ENCODE measurements at regions not wholly inside any gene's neighbourhood (a gene's known extent, or its start where the extent isn't known, plus 50 kb on each side); places are given as distances from the start of the nearest gene placed in this dataset.

DNA sequence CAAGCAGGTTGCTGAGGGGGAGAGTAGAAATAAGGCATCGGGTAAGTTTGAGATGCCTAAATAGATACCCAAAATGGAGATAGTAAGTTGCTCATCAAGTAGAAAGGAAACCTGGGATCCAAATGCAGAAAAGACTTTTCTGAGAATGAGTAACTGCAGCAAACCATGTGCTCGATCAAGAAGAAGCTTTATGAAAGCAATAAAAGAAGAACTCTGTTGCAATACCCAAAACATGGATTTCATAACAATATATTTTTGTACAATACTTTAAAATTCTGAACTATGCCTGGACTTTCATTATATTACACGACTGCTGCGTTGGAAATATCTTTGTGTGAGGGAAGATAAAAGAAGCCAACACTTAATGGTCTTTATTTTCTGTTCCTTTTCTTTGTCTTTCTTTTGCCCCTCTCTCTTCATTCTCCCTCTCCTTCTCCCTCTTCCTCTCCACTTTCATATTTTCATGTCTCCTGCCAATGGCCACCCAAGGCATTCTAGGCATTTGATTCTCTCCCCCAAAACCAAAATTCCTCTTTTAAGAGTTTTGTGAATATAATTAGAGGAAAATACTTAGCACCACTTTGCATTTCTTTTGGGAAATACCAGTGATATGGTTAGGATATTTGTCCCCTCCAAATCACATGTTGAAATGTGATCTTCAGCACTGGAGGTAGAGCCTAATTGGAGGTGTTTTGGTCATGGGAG is 257.6 kb downstream of the MREG start:
- no peak overlapping the region for H3K27ac Mint-ChIP-seq
- no peaks in the 10 kb centered on the region for H3K36me3 Mint-ChIP-seq
- ATAC-seq (no peak), DNase-seq (ENCODE audit: low spot score) (no peak)
- no peak overlapping the region for H3K4me3 Mint-ChIP-seq
- peaks cover 23 to 31% of the 10 kb centered on the region in 2 donors for H3K27me3 Mint-ChIP-seq
- no peaks in the 10 kb centered on the region for H3K9me3 Mint-ChIP-seq
- H3K4me1 Mint-ChIP-seq (ENCODE audit: low read depth in 2 of 2) = peaks cover 8 to 9% of the 10 kb centered on the region in 2 donors

DNA sequence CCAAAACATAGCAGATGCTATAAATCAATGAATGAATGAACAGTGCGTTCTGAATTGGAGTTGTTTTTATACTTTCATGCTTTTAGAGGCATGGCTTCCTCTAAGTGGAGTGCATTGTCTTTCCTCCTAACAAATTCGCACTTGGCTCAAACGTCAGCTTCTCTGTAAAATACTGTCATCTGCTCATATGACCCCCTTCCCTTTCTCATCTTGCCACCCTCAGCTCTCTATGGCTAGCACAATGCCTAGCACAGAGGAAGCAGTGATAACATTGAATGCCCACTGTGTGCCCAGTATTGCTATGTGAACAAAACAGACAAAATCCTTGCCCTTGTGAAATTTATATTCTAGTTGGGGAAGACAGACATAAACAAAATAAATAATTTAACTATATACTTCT is 258.8 kb downstream of the MREG start:
- Mint-ChIP-seq H3K4me1 (ENCODE audit: low read depth in 2 of 2) (peaks cover 9 to 13% of the 10 kb centered on the region in 2 donors), H3K36me3 (no peaks in the 10 kb centered on the region), H3K27ac (no peak overlapping the region), H3K27me3 (peaks cover 24 to 30% of the 10 kb centered on the region in 2 donors), H3K9me3 (no peaks in the 10 kb centered on the region), H3K4me3 (no peak overlapping the region)
- no peak for DNase-seq (ENCODE audit: low spot score)
- ATAC-seq = no peak

DNA sequence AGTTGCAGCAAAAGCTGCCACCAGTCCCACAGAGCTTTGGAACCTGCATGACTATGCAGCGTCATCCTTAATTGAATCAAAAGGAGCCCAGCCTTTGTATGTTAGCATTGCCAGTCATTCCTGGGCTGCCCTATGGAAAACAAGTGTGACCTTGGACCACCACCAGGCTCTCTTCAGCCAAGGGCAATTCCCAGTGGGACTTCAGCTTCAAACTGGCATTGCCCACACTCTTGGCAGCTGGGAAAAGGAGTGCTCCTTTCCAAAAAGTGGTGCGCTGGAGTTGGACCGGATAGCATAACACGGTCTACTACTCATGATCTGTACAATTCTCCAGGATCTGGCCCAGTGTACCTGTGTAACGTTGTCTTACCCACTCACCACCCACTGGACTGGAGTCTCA is 259.5 kb downstream of the MREG start:
- no peak for DNase-seq (ENCODE audit: low spot score)
- H3K27me3 Mint-ChIP-seq = peaks cover 22 to 25% of the 10 kb centered on the region in 2 donors
- no peak overlapping the region for H3K4me3 Mint-ChIP-seq
- H3K36me3 Mint-ChIP-seq = no peaks in the 10 kb centered on the region
- peak in 1 of 2 donors; percentile 9 for ATAC-seq
- H3K4me1 Mint-ChIP-seq (ENCODE audit: low read depth in 2 of 2) = peaks cover 9 to 13% of the 10 kb centered on the region in 2 donors
- H3K9me3 Mint-ChIP-seq = no peaks in the 10 kb centered on the region
- no peak overlapping the region for H3K27ac Mint-ChIP-seq

DNA sequence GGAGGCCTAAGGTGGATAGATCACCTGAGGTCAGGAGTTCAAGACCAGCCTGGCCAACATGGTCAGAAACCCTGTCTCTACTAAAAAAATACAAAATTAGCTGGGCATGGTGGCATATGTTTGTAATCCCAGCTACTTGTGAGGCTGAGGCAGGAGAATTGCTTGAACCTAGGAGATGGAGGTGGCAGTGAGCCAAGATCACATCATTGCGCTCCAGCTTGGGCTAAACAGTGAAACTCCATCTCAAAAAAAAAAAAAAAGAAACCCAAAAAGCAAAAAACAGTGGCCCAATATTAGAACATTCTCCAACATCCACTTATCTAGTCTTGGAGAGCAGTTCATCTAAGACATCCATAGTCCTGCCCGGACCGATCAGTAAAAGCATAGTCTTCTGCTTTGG is 260.4 kb downstream of the MREG start:
- DNase-seq (ENCODE audit: low spot score) = no peak
- Mint-ChIP-seq H3K4me3 (no peak overlapping the region), H3K27me3 (peaks cover 22 to 25% of the 10 kb centered on the region in 2 donors), H3K36me3 (no peaks in the 10 kb centered on the region), H3K27ac (no peak overlapping the region), H3K4me1 (ENCODE audit: low read depth in 2 of 2) (peaks cover 9 to 13% of the 10 kb centered on the region in 2 donors), H3K9me3 (no peaks in the 10 kb centered on the region)
- ATAC-seq = no peak

DNA sequence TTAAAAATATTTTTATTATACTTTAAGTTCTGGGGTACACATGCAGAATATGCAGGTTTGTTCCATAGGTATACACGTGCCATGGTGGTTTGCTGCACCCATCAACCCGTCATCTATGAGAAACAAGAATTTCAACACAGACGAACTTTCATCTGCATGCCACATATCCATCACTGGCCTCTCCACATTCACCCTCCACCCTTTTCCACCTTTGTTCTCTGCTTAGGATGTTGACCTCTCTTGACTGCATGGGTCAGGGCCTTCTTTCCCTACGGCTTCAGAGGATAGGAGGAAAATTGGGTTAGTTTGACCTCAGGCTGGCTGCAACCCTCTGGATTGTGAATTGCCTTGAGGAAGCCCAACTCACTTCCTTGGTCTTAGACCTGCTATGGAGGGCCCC is 260.9 kb downstream of the MREG start:
- Mint-ChIP-seq H3K9me3 (no peaks in the 10 kb centered on the region), H3K4me1 (ENCODE audit: low read depth in 2 of 2) (peaks cover 9 to 13% of the 10 kb centered on the region in 2 donors), H3K36me3 (no peaks in the 10 kb centered on the region), H3K27ac (no peak overlapping the region), H3K4me3 (no peak overlapping the region), H3K27me3 (peaks cover 22 to 25% of the 10 kb centered on the region in 2 donors)
- DNase-seq (ENCODE audit: low spot score) (no peak), ATAC-seq (no peak)

DNA sequence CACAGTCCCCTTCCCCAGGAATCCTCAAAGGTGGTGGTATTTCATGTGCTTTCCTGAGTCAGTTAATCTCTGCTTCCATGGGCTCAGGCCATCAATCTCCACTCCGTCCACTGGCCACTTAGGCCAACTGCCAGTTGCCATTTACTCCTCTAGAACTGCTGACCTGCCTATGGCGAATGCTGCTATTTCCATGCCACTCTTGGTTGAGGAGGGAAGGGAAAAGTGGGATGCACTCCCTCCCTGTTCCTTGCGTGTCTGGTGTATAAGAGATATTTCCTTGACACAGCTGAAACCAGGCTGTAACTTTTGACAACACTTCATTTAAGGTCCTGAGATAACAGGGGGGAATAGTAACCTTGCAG is 261.5 kb downstream of the MREG start:
- Mint-ChIP-seq H3K4me3 (no peak overlapping the region), H3K36me3 (no peaks in the 10 kb centered on the region), H3K27ac (no peak overlapping the region), H3K9me3 (no peaks in the 10 kb centered on the region), H3K27me3 (peaks cover 22 to 25% of the 10 kb centered on the region in 2 donors), H3K4me1 (ENCODE audit: low read depth in 2 of 2) (peaks cover 9 to 13% of the 10 kb centered on the region in 2 donors)
- ATAC-seq (no peak), DNase-seq (ENCODE audit: low spot score) (no peak)

DNA sequence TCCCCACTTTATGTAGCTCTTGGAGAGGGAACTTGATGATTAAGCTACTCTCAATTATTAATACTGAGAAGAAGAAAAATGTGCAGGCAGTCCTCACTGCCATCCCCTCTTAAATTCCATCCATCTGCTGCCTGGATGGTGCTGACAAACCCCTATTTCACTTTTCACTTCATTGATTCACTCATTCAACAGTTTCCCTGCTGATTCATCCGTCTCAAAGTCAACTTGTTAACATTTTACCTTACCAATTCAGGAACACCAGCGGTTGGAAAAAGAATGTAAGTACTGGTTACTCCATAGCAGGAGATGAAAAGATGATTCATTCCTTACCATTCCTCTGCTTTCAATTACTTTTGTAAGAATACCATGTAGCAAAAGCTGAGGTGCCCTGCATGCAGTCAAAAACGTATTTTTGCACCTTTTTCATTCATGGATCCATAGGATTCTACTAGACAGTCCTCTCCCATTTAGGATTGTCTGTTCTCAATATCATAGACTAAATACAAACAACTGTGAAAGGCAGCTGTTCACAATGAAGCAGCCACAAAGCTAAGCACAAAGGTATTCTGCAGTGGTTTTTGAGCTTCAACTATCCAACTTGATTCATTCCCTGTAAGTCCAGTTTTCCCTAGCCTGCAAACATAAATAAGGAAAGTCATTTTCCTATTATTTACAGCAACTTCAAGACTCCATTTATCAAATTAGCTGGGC is 262.0 kb downstream of the MREG start:
- DNase-seq (ENCODE audit: low spot score) = no peak
- Mint-ChIP-seq H3K27ac (no peak overlapping the region), H3K9me3 (no peaks in the 10 kb centered on the region), H3K4me1 (ENCODE audit: low read depth in 2 of 2) (peaks cover 9 to 13% of the 10 kb centered on the region in 2 donors), H3K4me3 (no peak overlapping the region), H3K27me3 (peaks cover 22 to 24% of the 10 kb centered on the region in 2 donors), H3K36me3 (no peaks in the 10 kb centered on the region)
- ATAC-seq = no peak

DNA sequence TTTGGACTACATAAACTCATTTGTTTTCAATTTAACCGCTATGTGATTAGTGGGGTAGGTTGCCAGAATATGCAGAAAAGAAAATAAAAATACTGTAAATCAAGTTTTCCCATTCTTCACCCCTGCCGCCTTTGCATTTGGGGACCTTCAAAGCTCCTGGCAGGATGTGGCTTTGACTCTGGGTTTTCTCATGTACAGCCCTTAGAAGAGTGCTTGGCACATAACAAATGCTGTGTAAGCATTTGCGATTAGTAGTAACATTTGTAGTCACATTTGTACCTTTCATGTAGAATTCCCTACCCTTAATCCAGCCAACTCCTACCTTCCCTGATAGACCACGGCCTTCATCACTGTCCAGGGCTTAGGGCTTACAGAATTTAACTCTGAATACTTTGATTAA is 262.6 kb downstream of the MREG start:
- Mint-ChIP-seq H3K9me3 (no peaks in the 10 kb centered on the region), H3K27ac (no peak overlapping the region), H3K4me1 (ENCODE audit: low read depth in 2 of 2) (peaks cover 9 to 13% of the 10 kb centered on the region in 2 donors), H3K4me3 (no peak overlapping the region), H3K36me3 (no peaks in the 10 kb centered on the region), H3K27me3 (peaks cover 16 to 22% of the 10 kb centered on the region in 2 donors)
- DNase-seq (ENCODE audit: low spot score) (no peak), ATAC-seq (no peak)

DNA sequence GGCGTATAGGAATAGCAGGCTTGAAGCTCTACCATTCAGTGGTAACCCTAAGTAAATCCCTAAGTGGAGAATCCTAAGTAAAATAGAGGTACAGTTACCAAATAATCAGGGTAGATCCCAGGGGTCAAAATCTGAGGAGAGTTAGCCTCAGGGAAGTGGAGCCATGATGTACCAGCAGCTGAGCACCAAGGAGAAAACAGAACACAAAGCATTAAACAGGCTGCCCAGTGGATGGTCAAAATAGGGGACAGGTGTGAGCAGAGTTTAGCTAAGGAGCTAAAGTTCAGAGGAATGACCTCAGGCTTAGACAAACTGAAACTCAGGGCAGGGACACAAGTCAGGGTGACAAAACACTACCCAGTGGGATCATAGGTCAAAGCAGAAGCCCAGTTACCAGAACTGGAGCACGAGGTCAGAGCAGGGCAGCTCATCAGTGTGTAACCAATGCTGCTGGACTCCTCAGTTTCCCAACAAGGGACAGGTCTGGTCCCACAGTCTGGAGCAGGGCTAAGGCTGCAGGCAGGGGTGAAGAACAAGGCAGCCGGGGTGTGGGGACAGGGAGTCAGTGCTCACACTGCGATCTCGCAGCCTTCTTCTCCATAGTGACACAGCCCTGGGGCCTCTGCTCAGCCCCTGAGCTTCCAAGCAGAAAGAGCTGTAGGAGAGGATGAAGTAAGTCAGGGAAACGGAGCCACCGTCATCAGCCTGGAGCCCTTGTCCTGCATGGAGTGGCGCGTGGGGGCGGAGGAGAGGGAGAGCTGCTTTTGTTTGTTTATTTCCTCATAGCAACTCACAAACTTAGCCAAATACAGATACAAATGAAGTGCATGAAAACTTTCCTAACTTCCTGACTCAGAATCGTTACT is 264.0 kb downstream of the MREG start:
- no peak for DNase-seq (ENCODE audit: low spot score)
- ATAC-seq = peak in 1 of 2 donors; percentile 21
- Mint-ChIP-seq H3K27me3 (peaks cover 2 to 10% of the 10 kb centered on the region in 2 donors), H3K9me3 (no peaks in the 10 kb centered on the region), H3K4me1 (ENCODE audit: low read depth in 2 of 2) (peaks cover 9 to 13% of the 10 kb centered on the region in 2 donors), H3K36me3 (no peaks in the 10 kb centered on the region), H3K4me3 (no peak overlapping the region), H3K27ac (no peak overlapping the region)

DNA sequence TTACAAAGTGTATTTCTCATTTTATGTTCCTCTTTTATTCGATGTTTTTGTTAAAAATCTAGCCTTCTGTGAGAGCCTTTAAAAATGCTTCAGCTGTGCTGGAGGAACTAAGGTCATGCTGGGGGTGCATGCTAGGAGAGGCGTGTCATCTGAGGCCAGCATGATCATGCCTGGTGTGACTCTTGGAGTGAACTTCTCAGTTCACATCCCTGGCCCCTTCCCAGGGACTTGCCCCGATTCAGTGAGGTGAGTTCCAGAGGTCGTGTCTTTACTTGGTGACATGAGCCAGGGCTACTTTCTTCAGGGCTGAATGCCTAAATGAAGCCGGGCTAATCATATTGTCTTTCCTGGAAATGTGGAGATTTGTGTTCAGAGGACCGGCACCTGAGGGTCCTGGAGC is 264.9 kb downstream of the MREG start:
- Mint-ChIP-seq H3K36me3 (no peaks in the 10 kb centered on the region), H3K4me3 (no peak overlapping the region), H3K27ac (no peak overlapping the region), H3K4me1 (ENCODE audit: low read depth in 2 of 2) (peaks cover 9 to 13% of the 10 kb centered on the region in 2 donors), H3K27me3 (peaks cover 1 to 12% of the 10 kb centered on the region in 2 donors), H3K9me3 (no peaks in the 10 kb centered on the region)
- no peak for ATAC-seq
- DNase-seq (ENCODE audit: low spot score) = no peak

DNA sequence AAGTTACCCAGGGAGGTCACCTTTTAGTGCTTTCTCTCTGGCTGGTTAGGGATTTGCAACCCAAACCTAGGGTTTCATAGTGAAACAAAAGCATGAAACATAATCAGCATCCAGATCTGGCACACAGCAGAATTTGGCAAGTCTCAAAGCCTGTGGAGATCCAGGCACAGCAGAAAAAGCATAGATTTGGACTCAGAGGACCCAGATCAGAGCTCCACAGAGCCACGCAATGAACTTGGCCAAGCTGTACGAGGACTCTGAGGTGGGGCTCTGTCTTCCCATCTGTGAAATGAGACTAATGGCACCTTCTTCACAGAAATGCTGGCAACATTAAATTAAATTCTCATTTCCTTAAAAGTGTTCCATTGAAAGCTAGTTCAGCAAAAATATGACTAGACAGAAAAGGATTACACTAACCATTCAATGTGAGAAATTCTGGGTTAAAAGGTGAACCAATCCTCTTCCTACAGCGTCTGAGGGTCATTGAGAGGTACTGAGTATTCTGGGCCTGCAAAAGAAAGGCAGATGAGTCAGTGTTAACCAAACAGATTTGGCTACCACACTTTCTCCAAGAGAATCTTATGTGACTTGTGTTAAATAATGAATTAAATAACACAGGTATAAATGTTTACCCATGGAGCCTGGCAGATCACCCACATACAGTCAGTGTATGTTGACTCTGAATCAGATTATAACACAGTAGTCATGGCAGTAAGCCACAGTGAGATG is 266.3 kb downstream of the MREG start:
- Mint-ChIP-seq H3K36me3 (no peaks in the 10 kb centered on the region), H3K27ac (no peak overlapping the region), H3K4me1 (ENCODE audit: low read depth in 2 of 2) (peaks cover 9 to 13% of the 10 kb centered on the region in 2 donors), H3K27me3 (peaks cover 8 to 12% of the 10 kb centered on the region in 2 donors), H3K4me3 (no peak overlapping the region), H3K9me3 (no peaks in the 10 kb centered on the region)
- ATAC-seq = no peak
- DNase-seq (ENCODE audit: low spot score) = no peak

DNA sequence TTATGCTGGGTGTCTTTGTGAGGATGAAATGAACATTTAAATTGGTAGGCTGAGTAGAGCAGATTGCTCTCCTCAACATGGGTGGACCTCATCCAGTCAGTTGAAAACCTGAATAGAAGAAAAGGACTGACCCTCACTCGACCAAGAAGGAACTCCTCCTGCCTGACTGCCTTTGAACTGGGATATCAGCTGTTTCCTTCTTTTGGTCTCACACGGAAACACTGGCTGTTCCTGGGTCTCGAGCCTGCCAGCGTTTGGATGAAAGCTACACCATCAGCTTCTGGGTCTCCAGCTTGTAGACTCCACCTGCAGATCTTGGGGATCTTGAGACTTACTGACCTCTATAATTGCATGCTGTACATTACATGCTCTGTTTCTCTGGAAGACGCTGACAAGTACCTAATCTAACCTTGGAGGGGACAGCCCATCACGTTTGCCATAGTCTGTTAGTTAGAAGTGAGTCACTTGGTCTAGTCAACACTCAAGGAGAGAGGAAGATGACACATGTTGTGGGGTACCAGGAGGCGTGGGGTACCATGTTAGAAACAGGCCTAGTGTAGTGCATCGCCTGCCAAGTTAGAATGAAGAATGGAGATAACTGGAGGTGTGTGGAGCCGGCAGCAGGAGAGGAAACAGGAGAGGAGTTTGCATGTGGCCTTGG is 267.0 kb downstream of the MREG start:
- Mint-ChIP-seq H3K36me3 (no peaks in the 10 kb centered on the region), H3K4me3 (no peak overlapping the region), H3K9me3 (no peaks in the 10 kb centered on the region), H3K4me1 (ENCODE audit: low read depth in 2 of 2) (peaks cover 5 to 11% of the 10 kb centered on the region in 2 donors), H3K27ac (no peak overlapping the region), H3K27me3 (peaks cover 8 to 10% of the 10 kb centered on the region in 2 donors)
- DNase-seq (ENCODE audit: low spot score) (no peak), ATAC-seq (no peak)

DNA sequence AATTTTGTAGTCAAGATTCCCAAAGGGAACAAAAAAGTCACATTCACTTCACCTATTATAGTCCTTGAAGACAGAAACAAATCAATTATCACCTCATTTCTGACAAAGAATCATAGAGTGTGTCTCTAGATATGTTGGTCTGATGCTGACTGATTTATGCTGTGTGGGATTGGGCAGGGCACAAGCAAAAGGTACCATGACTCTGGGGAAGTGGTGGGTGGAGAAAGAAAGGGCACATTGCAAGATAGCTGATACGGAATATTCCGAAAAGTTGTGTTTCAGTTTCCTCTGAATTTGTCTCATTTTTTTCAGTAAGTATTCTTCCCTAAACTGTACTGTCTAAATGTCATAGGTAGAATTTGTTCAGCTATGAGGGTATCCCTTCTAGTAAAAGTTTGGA is 268.0 kb downstream of the MREG start:
- Mint-ChIP-seq H3K4me3 (no peak overlapping the region), H3K36me3 (no peaks in the 10 kb centered on the region), H3K27me3 (peaks cover 8 to 10% of the 10 kb centered on the region in 2 donors), H3K9me3 (no peaks in the 10 kb centered on the region), H3K27ac (no peak overlapping the region), H3K4me1 (ENCODE audit: low read depth in 2 of 2) (peaks cover 0 to under 1% of the 10 kb centered on the region in 2 donors)
- ATAC-seq = no peak
- DNase-seq (ENCODE audit: low spot score) = no peak
